ENCODE measurements at regions not wholly inside any gene's neighbourhood (a gene's known extent, or its start where the extent isn't known, plus 50 kb on each side); places are given as distances from the start of the nearest gene placed in this dataset.

DNA sequence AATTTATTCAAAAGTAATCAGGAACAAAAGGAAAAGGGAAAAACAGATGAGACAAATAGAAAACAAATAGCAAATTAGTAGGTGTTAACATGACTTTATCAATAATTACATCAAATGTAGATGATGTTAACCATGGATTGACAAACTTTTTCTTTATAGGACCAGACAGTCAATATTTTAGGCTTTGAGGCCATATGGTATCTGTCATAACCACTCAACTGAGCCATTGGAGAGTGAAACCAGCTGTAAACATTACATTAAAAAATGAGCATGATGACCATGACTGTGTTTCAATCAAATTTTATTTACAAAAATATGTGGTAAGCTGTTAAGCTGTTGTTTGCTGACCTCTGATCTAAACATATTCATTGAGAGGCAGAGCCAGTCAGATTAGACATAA lies 118.5 kb upstream of the NWD2 start:
- DNase-seq = no peak

DNA sequence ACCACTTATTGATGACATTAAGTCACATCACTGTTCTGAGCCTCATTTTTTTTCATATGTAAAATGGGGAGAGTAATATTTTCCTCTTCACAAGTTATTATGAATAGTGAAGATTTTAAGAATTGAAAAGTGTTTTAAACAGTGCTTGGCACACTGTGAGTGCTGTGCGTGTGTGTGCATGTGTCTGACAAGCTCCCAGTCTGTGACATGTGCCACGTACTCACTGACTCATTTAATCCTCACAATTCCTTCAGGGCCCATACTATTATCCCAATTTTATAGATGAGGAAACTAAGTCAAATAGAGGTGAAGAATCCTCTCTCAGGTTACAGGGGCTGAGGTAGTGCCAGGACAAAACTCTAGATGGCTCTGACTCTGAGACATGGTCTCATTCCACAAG lies 114.1 kb upstream of the NWD2 start:
- no peak for DNase-seq

DNA sequence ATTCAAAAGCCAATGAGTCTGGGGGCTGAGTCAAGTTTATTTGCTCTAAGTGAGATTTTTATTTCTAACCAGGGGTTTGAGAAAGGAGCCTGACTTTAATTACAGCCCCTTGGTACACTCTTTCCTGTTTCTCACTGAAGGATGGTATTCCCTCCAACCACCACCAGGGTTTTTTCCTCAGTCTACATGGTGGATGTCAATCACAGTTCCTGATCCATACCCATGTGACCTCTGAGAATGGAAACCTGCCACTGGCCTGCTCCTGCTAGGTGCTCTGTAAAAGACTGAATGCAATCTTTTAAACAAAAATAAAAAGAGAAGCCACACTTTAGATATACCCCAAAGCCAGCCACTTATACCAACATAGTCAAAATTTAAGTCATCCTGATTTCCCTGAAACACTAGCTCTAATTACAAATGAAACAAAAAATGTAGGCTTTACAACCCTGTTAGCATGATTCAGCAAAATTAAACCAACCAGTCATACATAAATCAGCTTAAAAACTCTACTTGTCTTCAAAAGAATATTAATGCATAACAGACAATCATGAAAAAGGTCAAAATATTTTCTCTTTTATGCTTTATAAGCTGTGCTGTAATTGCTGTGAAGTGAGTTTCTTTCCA lies 112.1 kb upstream of the NWD2 start:
- DNase-seq = no peak

DNA sequence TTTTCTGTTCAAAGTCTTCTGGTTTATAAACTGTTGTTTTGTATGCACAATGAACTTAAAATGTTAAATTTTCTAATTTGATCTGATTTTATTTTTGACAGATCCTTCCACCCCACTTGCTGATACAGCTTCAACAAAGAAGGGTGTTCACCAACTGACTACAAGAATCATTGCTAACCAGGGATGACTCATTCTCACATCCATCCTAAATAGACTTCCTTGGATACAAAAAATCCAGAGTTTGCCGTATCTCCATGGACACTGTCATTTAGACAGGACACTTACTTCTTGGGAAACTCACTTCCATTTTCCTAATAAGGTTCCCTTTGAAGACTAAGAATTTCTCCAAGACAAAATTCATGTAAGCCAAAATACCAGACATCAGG lies 111.6 kb upstream of the NWD2 start:
- no peak for DNase-seq

DNA sequence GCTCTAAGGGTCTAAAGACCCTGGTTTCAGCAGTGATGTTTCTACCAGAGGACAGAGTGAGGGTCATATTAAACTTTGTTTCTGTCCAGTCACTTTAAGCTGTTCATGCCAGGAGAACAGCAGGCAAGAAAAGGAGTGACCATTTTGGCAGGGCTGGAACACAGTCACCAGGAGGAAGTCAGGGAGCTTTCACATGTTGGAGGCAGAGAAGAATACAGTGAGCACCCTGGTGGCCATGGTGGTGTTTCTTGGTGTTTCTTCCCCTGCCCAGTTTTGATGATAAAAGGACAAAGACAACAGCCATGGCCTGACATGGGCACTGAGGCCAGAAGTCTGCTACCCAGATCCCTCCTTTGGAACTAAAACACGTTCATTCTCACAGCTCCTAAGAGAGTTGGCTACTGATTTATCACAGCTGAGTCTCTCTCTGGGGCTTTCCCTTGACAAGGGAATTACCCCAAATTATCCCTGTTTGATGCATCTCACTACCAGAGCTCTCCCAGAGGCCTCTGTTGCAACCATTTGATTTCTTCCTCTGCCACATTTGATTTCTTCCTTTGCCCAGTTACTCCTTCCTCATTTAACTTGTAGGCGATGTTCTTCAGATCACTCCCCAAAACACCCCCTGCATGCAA lies 106.4 kb upstream of the NWD2 start:
- no peak for DNase-seq

DNA sequence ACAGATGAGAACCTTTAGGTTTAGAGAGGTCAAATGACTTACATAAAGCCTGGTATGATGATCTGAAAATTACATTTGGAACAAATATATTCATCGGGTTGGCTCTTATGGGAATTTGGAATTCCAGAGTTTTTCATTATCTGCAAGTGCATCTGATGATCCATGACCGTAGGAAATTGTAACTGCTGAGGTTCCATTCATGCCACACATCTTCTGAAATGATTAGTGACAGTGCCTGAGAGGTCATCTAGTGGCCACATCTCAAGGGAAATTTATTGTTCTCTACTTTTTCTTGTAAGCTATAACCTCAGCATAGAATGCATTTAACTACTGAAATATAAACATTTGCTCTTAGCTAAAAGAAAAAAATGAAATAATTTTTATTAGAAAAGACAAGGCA lies 105.8 kb upstream of the NWD2 start:
- no peak for DNase-seq

DNA sequence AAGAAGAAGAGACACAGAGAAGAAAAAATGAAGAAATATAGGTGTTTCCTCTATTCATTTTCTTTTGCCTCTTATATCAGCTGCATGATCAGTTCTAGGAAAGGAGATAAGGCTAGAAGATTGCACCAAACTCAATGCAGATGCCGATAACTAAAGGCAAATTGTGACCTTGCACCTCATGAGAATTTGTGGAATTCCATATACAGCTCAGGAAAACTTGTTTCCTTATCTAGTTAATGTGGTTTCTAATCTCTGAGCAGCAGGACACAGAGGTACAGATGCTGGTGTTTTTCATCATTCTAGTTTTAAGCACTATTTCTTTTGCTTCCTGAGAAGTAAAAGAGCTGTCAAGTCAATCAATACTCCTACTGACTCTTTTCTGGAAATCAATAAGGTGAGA lies 104.6 kb upstream of the NWD2 start:
- DNase-seq = no peak

DNA sequence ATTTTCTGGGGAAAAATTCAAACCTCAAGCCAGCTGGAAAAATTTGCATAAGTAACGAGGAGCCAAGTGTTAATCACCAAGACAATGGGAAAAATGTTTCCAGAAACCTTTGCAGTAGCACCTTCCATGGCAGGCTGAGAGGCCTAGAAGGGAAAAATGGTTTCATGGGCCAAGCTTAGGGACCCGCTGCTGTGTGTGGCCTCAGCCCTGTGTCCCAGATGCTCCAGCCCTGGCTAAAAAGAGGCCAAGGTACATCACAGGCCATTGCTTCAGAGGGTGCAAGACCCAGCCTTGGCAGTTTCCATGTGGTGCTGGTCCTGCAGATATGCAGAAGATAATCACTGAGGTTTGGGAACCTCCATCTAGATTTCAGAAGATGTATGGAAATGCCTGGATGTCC lies 98.3 kb upstream of the NWD2 start:
- no peak for DNase-seq

DNA sequence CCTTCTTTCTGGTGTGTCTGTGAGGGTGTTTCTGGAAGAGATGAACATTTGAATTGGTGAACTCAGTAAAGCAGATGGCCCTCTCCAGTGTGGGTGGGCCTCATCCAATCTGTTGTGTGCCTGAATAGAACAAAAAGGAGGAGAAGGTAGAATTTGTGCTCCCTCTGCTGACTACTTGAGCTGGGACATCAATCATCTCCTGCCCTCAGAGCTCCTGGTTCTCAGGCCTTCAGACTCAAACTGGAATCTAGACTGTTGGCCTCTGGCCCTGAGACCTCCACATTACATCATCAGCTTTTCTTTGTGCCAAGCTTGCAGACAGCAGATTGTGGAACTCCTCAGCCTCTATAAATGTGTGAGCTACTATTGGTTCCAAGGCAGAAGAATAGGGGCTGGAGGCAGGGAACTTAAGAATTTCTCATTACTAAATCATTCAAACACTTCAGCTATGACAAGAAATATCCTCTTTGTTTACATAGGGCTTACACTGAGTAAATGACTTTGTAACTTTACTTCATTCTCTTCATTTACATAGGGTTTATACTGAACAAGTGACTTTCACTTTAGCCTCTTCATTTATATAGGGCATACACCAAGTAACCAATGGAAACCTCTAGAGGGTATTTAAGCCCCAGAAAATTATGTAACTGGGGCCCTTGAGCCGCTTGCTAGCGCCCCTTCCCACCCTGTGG lies 86.9 kb upstream of the NWD2 start:
- DNase-seq = no peak

DNA sequence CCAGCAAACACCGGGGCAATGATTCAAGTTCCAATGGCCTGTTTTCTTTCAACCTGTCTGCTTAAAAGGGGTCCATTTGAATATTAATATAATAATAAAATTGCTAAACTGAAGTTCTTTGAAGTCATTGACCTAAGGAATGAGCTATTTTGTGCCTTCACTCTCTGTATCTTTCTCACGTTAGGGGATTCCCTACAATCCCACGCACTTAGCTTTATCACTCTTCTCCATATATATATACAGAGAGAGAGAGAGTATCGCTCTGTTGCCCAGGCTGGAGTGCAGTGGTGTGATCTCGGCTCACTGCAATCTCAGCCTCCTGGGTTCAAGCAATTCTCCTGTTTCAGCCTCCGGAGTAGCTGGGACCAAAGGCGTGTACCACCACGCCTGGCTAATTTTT lies 83.9 kb upstream of the NWD2 start:
- no peak for DNase-seq

DNA sequence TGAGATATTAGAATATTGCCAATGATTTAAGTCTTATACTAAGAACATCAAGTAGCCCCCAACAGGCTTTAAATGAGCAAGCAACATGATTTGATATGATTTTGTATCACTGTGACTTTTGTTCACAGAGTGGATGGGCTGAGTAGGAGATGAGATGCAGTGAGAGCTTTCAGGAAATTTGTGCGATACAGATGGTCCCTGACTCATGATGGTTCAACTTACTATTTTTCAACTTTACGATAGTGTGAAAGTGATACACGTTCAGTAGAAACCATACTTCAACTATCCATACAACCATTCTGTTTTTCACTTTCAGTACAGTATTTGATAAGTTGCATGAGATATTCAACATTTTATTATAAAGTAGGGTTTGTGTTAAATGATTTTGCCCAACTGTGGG lies 78.7 kb upstream of the NWD2 start:
- no peak for DNase-seq

DNA sequence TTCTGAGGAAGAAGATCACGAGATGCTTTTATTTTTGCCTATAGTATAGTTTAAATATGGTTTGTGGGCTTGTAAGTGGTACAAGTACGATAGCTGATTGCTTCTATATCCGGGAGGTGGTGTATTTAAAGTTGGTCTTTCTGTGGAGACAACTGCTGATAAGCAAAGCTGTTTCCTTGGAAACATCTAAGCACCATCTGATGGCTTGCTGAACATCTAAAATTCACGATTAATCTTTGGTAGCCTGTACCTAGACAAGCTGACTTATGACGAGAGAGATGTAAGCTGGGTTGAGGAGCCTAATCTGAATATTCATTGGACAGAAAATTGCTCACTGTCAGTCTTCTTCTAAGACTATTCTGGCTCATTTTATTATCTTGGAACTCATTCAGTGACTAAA lies 74.6 kb upstream of the NWD2 start:
- DNase-seq = no peak

DNA sequence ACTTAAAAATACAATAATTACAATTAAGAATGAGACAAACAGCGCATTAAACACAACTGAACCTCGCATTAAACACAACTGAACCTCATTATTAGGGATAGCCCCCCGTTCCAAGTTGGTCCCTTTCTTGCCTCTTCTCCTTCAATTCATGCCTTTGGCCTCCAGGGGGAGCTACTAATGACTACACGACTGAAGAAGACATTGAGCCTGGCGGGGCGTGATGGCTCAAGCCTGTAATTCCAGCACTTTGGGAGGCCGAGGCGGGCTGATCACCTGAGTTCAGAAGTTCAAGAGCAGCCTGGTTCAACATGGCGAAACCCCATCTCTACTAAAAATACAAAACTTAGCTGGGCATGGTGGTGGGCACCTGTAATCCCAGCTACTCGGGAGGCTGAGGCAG lies 56.4 kb upstream of the NWD2 start:
- DNase-seq = no peak

Measured in activated T-cell treated with anti-CD3 and anti-CD28 coated beads for 4 hours (primary cell).